Ishikawa (cell line): ENCODE measurements at regions not wholly inside any gene's neighbourhood (a gene's known extent, or its start where the extent isn't known, plus 50 kb on each side); places are given as distances from the start of the nearest gene placed in this dataset.

Source experiments
- CEBPB ChIP-seq: IDR thresholded peaks from 2 replicates; pipeline ENCODE4 v1.6.1; 2012
- CREB1 ChIP-seq: IDR thresholded peaks from 2 replicates; pipeline ENCODE4 v1.6.1; 2012; ENCODE audit warnings: low read depth
- EP300 ChIP-seq: IDR thresholded peaks from 2 replicates; pipeline ENCODE4 v1.6.1; 2012; ENCODE audit warnings: borderline replicate concordance
- FOXM1 ChIP-seq: IDR thresholded peaks from 2 replicates; pipeline ENCODE4 v1.6.1; 2012; ENCODE audit warnings: low read depth, borderline replicate concordance
- RAD21 ChIP-seq: IDR thresholded peaks from 2 replicates; pipeline ENCODE4 v1.6.1; 2012; ENCODE audit warnings: low read depth
- REST ChIP-seq: IDR thresholded peaks from 2 replicates; pipeline ENCODE4 v1.6.1; 2012; ENCODE audit warnings: low read depth, mild to moderate bottlenecking
- TAF1 ChIP-seq: IDR thresholded peaks from 2 replicates; pipeline ENCODE4 v1.6.1; 2012; ENCODE audit warnings: low read depth, mild to moderate bottlenecking
- YY1 ChIP-seq: IDR thresholded peaks from 2 replicates; pipeline ENCODE4 v1.6.1; 2012; ENCODE audit warnings: low read depth
- ZBTB7A ChIP-seq: IDR thresholded peaks from 2 replicates; pipeline ENCODE4 v1.6.1; 2012; ENCODE audit warnings: low read depth
- TF ChIP-seq, protein P1 (sequence below): IDR thresholded peaks from 2 replicates; pipeline ENCODE4 v1.6.1; 2012

DNA sequence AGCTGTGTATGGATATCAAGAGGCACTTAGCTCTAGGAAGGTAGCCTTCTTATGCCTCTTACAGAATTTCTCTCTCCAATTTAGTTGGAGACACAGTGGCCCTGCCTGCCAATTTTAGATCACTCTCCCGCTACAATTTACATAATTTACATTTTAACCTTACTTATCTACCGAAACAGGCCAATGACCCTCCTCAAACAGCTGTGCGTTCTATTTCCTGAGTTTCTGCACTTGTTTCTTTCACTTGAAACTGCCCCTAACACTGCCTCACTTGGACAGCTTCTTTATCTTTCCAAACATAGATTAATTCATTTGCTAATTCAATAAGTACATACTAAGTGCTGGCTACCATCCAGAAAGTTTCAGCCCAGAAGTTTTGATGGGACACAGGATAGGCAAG, 52.9 kb upstream of the HDDC2 start:
- TF ChIP-seq EP300: no peak
- TF ChIP-seq, protein P1, sequence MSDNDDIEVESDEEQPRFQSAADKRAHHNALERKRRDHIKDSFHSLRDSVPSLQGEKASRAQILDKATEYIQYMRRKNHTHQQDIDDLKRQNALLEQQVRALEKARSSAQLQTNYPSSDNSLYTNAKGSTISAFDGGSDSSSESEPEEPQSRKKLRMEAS: no peak
- no peak for TF ChIP-seq RAD21
- no peak for TF ChIP-seq YY1
- no peak for TF ChIP-seq REST
- TF ChIP-seq TAF1: no peak
- no peak for TF ChIP-seq FOXM1
- TF ChIP-seq CREB1: no peak
- no peak for TF ChIP-seq ZBTB7A
- no peak for TF ChIP-seq CEBPB
